LNCAP (cell line): ENCODE measurements at regions not wholly inside any gene's neighbourhood (a gene's known extent, or its start where the extent isn't known, plus 50 kb on each side); places are given as distances from the start of the nearest gene placed in this dataset.

ENCODE experiments used
- TF ChIP-seq, protein P1 (sequence below): fragments of 450-650 bp; IDR thresholded peaks from 2 replicates; pipeline ENCODE4 v1.5.1; 2017; ENCODE audit warnings: mild to moderate bottlenecking

DNA sequence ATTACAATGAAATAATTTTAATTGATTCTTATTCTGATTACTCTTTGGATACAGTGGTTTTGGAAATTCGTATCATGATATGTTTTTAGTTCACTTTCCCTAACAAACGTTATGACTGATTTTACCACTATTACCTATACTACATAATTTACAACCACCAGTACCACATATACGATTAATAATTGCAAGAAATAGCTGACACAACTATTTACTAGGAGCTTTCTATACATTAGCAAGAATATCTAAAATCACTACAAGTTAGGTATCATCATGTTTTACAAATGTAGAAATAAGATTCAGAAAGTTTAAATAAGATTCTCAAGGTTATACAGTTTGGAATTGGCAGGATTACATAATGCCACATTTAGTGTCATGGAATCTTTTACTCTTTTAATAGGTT lies 1401.1 kb upstream of the RAG2 start:
- TF ChIP-seq, protein P1, sequence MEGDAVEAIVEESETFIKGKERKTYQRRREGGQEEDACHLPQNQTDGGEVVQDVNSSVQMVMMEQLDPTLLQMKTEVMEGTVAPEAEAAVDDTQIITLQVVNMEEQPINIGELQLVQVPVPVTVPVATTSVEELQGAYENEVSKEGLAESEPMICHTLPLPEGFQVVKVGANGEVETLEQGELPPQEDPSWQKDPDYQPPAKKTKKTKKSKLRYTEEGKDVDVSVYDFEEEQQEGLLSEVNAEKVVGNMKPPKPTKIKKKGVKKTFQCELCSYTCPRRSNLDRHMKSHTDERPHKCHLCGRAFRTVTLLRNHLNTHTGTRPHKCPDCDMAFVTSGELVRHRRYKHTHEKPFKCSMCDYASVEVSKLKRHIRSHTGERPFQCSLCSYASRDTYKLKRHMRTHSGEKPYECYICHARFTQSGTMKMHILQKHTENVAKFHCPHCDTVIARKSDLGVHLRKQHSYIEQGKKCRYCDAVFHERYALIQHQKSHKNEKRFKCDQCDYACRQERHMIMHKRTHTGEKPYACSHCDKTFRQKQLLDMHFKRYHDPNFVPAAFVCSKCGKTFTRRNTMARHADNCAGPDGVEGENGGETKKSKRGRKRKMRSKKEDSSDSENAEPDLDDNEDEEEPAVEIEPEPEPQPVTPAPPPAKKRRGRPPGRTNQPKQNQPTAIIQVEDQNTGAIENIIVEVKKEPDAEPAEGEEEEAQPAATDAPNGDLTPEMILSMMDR = no peak

DNA sequence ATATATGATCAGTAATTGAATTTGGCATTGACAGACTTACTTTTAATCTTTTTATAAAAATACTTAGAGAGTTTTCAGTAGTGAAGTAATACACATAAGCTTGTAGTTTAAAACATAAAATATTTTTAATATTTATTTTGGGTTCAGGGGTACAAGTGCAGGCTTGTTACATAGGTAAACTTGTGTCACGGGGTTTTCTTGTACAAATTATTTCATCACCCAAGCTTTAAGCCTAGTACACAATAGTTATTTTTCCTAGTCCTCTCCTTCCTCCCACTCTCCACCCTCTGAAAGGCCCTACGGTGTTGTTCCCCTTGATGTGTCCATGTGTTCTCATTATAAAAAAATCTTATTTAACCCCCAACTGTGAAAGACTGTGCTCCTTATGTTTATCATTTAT lies 1397.8 kb upstream of the RAG2 start:
- TF ChIP-seq, protein P1 = no peak

DNA sequence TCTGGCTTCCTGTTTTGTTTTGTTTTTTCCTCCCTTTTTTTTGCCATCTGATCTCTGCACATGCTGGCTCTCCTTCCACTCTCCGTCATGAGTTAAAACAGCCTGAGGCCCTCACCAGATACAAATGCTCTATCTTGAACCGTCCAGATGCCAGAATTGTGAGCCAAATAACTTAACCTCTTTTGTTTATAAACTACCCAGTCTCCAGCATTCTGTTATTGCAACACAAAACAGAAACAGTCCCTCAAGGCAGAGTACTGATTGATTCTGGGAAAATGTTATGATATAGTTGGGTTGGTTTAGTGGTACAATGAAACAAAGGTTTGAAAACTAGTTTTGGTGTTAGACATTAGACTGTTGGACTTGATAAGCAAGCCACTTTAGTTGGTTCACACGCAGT lies 1390.0 kb upstream of the RAG2 start:
- TF ChIP-seq, protein P1 = no peak

DNA sequence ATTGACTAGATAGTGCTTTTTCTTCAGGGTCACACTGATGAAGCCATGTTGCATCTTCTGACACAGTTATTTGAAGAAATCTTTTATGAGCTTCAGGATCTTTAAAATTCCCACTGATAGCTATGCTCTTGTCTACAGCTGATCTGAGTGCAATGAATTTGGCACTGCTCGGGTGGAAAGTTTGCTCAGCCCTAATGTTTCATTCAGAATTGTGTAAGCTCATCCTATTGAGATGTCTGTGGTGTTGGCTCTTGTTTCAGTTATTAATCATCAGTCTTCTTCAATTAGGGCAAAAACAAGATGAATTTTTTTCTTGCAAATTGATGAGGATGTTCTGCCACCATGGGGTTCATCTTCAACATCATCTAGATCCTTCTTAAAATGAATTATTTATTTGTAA lies 1387.0 kb upstream of the RAG2 start:
- TF ChIP-seq, protein P1 = no peak

DNA sequence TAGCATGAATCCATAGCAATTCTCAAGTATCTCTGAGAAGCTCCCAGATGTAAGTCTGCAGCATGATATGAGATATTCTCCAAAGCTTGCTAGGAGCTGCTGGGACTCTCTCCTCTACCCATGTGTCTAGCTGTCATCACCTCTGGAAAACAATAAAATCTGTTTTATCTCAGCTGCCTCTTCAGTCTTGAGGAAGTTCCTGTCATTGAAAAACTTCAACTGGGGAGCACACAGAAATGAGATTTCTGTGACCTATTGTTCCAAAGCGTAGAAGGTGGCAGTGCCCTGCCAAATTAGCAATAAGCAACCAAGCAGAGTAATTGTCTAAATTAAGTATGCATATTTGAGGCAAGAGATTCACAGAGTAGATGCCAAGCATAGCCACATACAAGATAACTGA lies 1380.6 kb upstream of the RAG2 start:
- TF ChIP-seq, protein P1 = no peak

DNA sequence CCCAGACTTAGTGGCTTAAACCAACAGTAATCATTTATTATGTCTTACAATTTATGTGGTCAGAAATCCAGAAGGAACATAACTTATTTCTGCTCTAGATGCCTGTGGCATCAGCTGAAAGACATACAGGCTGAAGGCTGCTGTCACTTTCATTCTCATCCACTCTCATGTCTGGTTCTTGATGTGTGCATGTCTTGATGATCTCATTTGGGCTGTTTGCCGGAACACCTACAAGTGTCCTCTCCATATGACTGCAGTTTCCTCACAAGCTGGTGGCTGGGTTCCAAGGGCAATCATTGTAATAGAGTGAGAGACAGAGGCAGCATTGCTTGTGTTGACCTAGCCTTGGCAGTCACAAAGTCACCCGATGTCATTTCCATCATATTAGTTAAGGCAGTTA lies 1375.9 kb upstream of the RAG2 start:
- TF ChIP-seq, protein P1 = no peak

DNA sequence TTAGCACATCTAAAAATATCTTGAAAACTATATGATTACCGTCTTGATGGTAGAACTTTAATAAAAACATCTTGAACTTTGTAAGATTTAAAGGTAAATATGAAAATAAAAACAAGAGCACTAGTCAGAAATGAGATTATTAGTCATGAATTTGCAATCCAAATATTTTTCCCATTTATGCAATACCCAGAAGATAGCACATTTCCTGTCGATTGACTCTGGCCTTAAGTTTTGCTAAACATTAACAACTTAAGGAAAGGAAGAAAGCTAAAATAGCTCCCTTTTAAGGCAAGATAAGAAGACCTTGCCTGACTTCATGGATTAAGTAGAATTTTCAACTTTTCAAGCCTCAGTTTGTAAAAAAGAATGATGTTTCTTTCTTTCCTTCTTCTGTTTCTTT lies 1374.7 kb upstream of the RAG2 start:
- TF ChIP-seq, protein P1 = no peak

DNA sequence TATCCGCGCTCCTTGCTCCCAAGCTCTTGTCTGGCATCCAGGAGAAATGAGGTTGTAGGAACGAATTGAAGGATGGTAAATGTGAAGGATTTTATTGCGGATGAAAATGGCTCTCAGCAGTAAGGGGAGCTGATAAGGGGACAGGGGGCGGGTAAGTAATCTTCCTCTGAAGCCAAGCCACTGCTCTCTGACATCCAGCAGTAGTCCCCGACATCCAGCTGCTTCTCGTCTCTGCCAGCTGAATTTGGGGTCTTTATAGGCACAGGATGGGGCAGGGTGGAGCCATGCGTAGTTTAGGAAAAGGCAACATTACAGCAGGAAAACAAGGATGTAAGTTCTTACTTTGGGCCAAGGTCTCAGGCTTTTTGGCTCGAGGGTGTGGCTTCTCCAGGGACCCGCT lies 1370.1 kb upstream of the RAG2 start:
- TF ChIP-seq, protein P1 = no peak
